IPS DF 6.9 (cell line): ENCODE measurements at regions not wholly inside any gene's neighbourhood (a gene's known extent, or its start where the extent isn't known, plus 50 kb on each side); places are given as distances from the start of the nearest gene placed in this dataset.
"Not testable (repeated sequence)": the region's sequence is repeated elsewhere in the genome, so short reads cannot be mapped to it uniquely, and the experiment has no call there.

ENCODE experiments used
- DNase-seq: peaks from one replicate; pipeline ENCODE4 v3.0.0-alpha.2; 2013; ENCODE audit warnings: low read depth, low spot score
- H3K27ac ChIP-seq: one replicate; pipeline ENCODE4 v1.5.1; 2013; ENCODE audit warnings: low read length, control low read depth
- H3K27me3 ChIP-seq: 2 replicates; pipeline ENCODE4 v1.6.1; 2013; ENCODE audit warnings: mild to moderate bottlenecking, low read length; ENCODE audit not compliant: control insufficient read depth, insufficient read depth
- H3K36me3 ChIP-seq: 2 replicates; pipeline ENCODE4 v1.6.1; 2013; ENCODE audit warnings: low read length; ENCODE audit not compliant: control insufficient read depth, insufficient read depth
- H3K4me1 ChIP-seq: 2 replicates; pipeline ENCODE4 v1.6.1; 2013; ENCODE audit warnings: low read length; ENCODE audit not compliant: control insufficient read depth, insufficient read depth
- H3K4me3 ChIP-seq: 2 replicates; pipeline ENCODE4 v1.5.1; 2013; ENCODE audit warnings: mild to moderate bottlenecking, low read length
- H3K9me3 ChIP-seq: 2 replicates; pipeline ENCODE4 v1.6.1; 2013; ENCODE audit warnings: low read length, inconsistent platforms; ENCODE audit not compliant: control insufficient read depth, insufficient read depth
- WGBS: extraction: QIAGEN DNeasy Blood & Tissue Kit; methylation state at CpG from one replicate; pipeline ENCODE4 v1.1.7; 2013; ENCODE audit warnings: mixed read lengths, missing lambda C conversion rate; ENCODE audit not compliant: insufficient read length, insufficient coverage; 5-methylcytosine and 5-hydroxymethylcytosine counted together

- H3K9me3 ChIP-seq: no peaks in the 10 kb centered on the region
- H3K27me3 ChIP-seq: no peaks in the 10 kb centered on the region
- H3K4me1 ChIP-seq: no peaks in the 10 kb centered on the region
- no peaks in the 10 kb centered on the region for H3K36me3 ChIP-seq
- DNase-seq: no peak
- no peak overlapping the region for H3K4me3 ChIP-seq
- no CpG with 5 or more reads among the region's 2 CpGs for WGBS
- no peak overlapping the region for H3K27ac ChIP-seq
Measured at GRCh38 chr14:34088914-34089313, 138.0 kb upstream of the EGLN3 start.

- no peaks in the 10 kb centered on the region for H3K9me3 ChIP-seq
- no peak overlapping the region for H3K27ac ChIP-seq
- H3K36me3 ChIP-seq: no peaks in the 10 kb centered on the region
- WGBS: no CpG with 5 or more reads among the region's 3 CpGs
- no peaks in the 10 kb centered on the region for H3K4me1 ChIP-seq
- H3K27me3 ChIP-seq: no peaks in the 10 kb centered on the region
- no peak for DNase-seq
- H3K4me3 ChIP-seq: no peak overlapping the region
Measured at GRCh38 chr14:34087571-34087970, 136.7 kb upstream of the EGLN3 start.

DNA sequence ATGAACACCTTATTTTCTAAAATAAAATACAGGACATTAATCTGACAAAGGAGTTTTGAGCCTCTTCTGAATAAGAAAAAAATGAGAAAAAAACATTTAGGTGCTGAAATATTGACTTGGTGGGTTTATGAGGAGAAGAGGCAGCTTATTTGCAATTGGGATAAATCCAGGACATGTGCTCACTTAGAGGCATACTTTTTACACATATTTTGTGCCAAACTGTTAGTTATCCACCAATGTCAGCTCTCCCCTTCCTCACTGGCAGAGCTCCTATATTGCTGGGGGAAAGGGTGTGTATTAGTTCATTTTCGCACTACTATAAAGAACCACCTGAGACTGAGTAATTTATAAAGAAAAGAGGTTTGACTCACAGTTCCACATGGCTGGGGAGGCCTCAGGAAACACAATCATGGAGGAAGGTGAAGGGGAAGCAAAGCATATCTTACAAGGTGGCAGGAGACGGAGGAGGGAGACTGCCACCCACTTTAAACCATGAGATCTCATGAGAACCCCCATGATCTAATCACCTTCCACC is 135.4 kb upstream of the EGLN3 start:
- no peak overlapping the region for H3K4me3 ChIP-seq
- no peak overlapping the region for H3K27ac ChIP-seq
- H3K27me3 ChIP-seq: no peaks in the 10 kb centered on the region
- 0 out of 2 replicates have a peak, but pooled peaks cover 2% of the 10 kb centered on the region for H3K4me1 ChIP-seq
- no CpG with 5 or more reads among the region's 2 CpGs for WGBS
- H3K9me3 ChIP-seq: no peaks in the 10 kb centered on the region
- no peak for DNase-seq
- no peaks in the 10 kb centered on the region for H3K36me3 ChIP-seq

DNA sequence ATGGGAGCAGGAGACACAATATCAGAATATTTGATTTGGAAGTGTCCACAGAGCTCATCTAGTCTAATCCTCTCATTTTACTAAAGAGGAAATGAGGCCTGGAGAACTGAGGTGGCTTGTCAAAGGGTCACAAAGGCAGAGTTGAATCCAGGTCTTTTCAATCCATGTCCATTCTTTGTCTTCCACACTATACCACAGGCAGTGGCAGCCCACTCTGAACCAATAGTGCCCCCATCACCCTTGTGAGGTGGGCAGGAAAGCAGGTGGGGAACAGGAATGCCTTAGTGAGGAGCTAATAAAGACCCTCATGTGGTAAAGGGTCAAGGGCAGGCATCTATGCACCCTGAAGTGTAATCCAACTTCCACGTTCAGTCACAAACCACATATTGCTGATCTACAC is 134.8 kb upstream of the EGLN3 start:
- WGBS: no CpG with 5 or more reads among the region's 1 CpG
- no peaks in the 10 kb centered on the region for H3K36me3 ChIP-seq
- DNase-seq: no peak
- H3K27ac ChIP-seq: no peak overlapping the region
- H3K9me3 ChIP-seq: no peaks in the 10 kb centered on the region
- 0 out of 2 replicates have a peak, but pooled peaks cover 2% of the 10 kb centered on the region for H3K4me1 ChIP-seq
- H3K4me3 ChIP-seq: no peak overlapping the region
- H3K27me3 ChIP-seq: no peaks in the 10 kb centered on the region

- Histone ChIP-seq H3K27me3 (no peaks in the 10 kb centered on the region), H3K4me3 (no peak overlapping the region), H3K9me3 (no peaks in the 10 kb centered on the region), H3K4me1 (0 out of 2 replicates have a peak, but pooled peaks cover 2% of the 10 kb centered on the region), H3K36me3 (no peaks in the 10 kb centered on the region), H3K27ac (no peak overlapping the region)
- no CpG with 5 or more reads among the region's 6 CpGs for WGBS
- DNase-seq: no peak
Measured at GRCh38 chr14:34081576-34082136, 130.8 kb upstream of the EGLN3 start.

DNA sequence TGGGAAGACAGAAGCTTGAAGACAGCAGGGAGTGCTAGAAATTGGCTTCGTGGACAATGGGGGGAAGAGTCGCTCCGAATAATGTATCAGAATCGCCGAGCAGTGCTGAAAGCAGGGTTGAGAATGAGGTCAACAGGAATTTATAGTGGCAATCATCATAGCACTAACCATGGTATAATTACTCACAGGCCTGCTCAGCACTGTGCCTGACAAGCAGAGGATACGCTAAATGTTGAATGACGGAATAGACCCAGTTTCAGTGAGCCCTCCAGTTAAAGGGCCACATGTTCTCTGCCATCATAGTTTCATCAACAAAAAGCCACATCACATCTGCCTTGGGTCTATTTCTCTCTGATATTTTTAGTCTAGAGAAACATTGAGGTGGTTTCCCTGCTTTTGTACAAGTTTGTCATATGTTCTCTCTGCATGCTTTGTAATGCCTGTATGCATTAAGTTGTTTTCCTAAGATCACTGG is 130.3 kb upstream of the EGLN3 start:
- Histone ChIP-seq H3K36me3 (no peaks in the 10 kb centered on the region), H3K4me3 (no peak overlapping the region), H3K9me3 (no peaks in the 10 kb centered on the region), H3K4me1 (0 out of 2 replicates have a peak, but pooled peaks cover 2% of the 10 kb centered on the region), H3K27me3 (no peaks in the 10 kb centered on the region), H3K27ac (no peak overlapping the region)
- DNase-seq: no peak
- no CpG with 5 or more reads among the region's 7 CpGs for WGBS

DNA sequence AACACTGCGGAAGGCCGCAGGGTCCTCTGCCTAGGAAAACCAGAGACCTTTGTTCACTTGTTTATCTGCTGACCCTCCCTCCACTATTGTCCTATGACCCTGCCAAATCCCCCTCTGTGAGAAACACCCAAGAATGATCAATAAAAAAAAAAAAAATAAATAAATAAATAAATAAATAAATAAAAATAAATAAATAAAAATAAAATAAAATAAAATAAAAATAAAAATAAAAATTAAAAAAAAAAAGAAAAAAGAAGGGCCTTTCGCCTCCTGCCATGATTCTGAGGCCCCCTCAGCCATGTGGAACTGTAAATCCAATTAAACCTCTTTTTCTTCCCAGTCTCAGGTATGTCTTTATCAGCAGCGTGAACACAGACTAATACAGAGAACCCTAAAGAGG is 128.8 kb upstream of the EGLN3 start:
- no CpG with 5 or more reads among the region's 4 CpGs for WGBS
- H3K4me1 ChIP-seq, H3K36me3 ChIP-seq, H3K4me3 ChIP-seq, H3K9me3 ChIP-seq, DNase-seq, H3K27me3 ChIP-seq, H3K27ac ChIP-seq: not testable (repeated sequence)

- no CpG with 5 or more reads among the region's 12 CpGs for WGBS
- Histone ChIP-seq H3K4me1 (0 out of 2 replicates have a peak, but pooled peaks cover 2% of the 10 kb centered on the region), H3K4me3 (no peak overlapping the region), H3K36me3 (no peaks in the 10 kb centered on the region), H3K27ac (no peak overlapping the region), H3K27me3 (no peaks in the 10 kb centered on the region), H3K9me3 (no peaks in the 10 kb centered on the region)
- DNase-seq: no peak
Measured at GRCh38 chr14:34078117-34078743, 127.4 kb upstream of the EGLN3 start.

DNA sequence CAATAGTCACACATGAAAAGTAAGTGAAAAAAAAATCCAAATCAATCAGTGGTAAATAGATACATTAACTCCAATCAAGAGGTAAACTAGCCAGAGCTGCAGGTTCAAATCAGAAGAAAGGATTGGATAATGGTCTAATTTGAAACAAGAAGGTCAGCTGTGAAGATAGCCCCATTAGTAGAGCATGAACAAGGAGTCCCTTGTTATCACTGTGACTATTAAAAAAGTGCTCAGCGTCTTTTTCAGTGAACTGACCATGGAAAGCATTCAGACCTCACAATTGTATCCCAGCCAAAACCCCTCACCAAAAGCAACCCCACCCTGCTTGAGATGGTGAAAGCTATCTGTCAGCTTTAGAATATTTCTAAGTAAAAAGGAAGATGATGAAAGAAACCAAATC is 125.0 kb upstream of the EGLN3 start:
- H3K4me3 ChIP-seq: no peak overlapping the region
- no CpG with 5 or more reads among the region's 1 CpG for WGBS
- no peak for DNase-seq
- H3K9me3 ChIP-seq: no peaks in the 10 kb centered on the region
- no peaks in the 10 kb centered on the region for H3K36me3 ChIP-seq
- H3K4me1 ChIP-seq: no peaks in the 10 kb centered on the region
- H3K27ac ChIP-seq: no peak overlapping the region
- H3K27me3 ChIP-seq: no peaks in the 10 kb centered on the region

- H3K4me1 ChIP-seq: no peaks in the 10 kb centered on the region
- no peaks in the 10 kb centered on the region for H3K9me3 ChIP-seq
- DNase-seq: no peak
- no peaks in the 10 kb centered on the region for H3K27me3 ChIP-seq
- H3K36me3 ChIP-seq: no peaks in the 10 kb centered on the region
- no peak overlapping the region for H3K4me3 ChIP-seq
- no peak overlapping the region for H3K27ac ChIP-seq
- whole genome bisulfite sequencing: no CpG with 5 or more reads among the region's 3 CpGs
Measured at GRCh38 chr14:34075042-34075744, 124.3 kb upstream of the EGLN3 start.
